K562 (cell line): ENCODE measurements at regions not wholly inside any gene's neighbourhood (a gene's known extent, or its start where the extent isn't known, plus 50 kb on each side); places are given as distances from the start of the nearest gene placed in this dataset.

Experiments
- ATAC-seq: fragments of 200-7000 bp; cut with Tn5 transposase; 3 replicates; pipeline ENCODE4 v1.9.1; 2020; ENCODE audit warnings: moderate library complexity
- BruUV-seq: library from RNA; stranded (reverse); fragments of 400-500 nt; replicated peaks from 2 replicates; lab custom pipeline; 2021; lab: Mats Ljungman, UMichigan
- CTCF ChIA-PET: fragments of 300-600 bp; formaldehyde crosslinking; extraction: SDS; loops from one replicate; lab custom pipeline; 2021; ENCODE audit warnings: low intra/inter-chr PET ratio; lab: Yijun Ruan, JAX
- POLR2A ChIA-PET: fragments of 300-600, 350-650 bp; sonication (Branson Sonifier 250); formaldehyde crosslinking; extraction: SDS; loops from one replicate; lab custom pipeline; 2021; ENCODE audit warnings: antibody characterized with exemption, inconsistent platforms; lab: Yijun Ruan, JAX
- DNase-seq, 4 experiments: peaks; one replicate each; pipeline versions ENCODE4 v3.0.0 to v3.0.0-alpha.2; 2011 to 2018; ENCODE audit warnings: low spot score in 3 of 4, mixed read lengths in 3 of 4; ENCODE audit errors: extremely low read depth in 1 of 4
- FAIRE-seq: peaks from 2 replicates; lab custom pipeline; 2011; peaks lifted over from hg19 to GRCh38; lab: Jason Lieb, UNC
- H2AFZ ChIP-seq: 2 replicates; pipeline ENCODE4 v1.6.0; 2011; ENCODE audit warnings: low read depth, low read length, control low read depth, inconsistent platforms
- H3K27ac ChIP-seq: fragments of 200-600 bp; 3 replicates; pipeline ENCODE4 v1.8.0; 2011; ENCODE audit warnings: low read depth, mild to moderate bottlenecking, control low read depth, inconsistent platforms, low read length, moderate library complexity, mixed read lengths; ENCODE audit errors: extremely low read depth
- H3K27me3 ChIP-seq, 2 experiments: fragments of 300-600 bp in 1 of 2; 2 replicates in 1 of 2; 3 replicates in 1 of 2; pipeline versions ENCODE4 v1.6.0 to v1.8.0; 2011; ENCODE audit warnings: inconsistent platforms in 2 of 2, low read length in 2 of 2, mild to moderate bottlenecking in 1 of 2, mixed read lengths in 1 of 2, moderate library complexity in 1 of 2; ENCODE audit not compliant: control insufficient read depth in 2 of 2, insufficient read depth in 2 of 2
- H3K36me3 ChIP-seq: fragments of 300-600 bp; 3 replicates; pipeline ENCODE4 v1.8.0; 2011; ENCODE audit warnings: mild to moderate bottlenecking, low read length, inconsistent platforms; ENCODE audit not compliant: control insufficient read depth, insufficient read depth
- H3K4me1 ChIP-seq, 2 experiments: fragments of 200-600 bp in 1 of 2; replicated peaks in 1 of 2; 2 replicates in 1 of 2; 3 replicates in 1 of 2; pipeline versions ENCODE4 v1.5.1 to v1.8.0; 2011; ENCODE audit warnings: inconsistent platforms in 2 of 2, low read length in 2 of 2, mild to moderate bottlenecking in 1 of 2, mixed read lengths in 1 of 2, moderate library complexity in 1 of 2; ENCODE audit not compliant: control insufficient read depth in 2 of 2, insufficient read depth in 2 of 2
- H3K4me2 ChIP-seq: 2 replicates; pipeline ENCODE4 v1.6.1; 2011; ENCODE audit warnings: low read length, control low read depth, inconsistent platforms, mixed read lengths; ENCODE audit not compliant: insufficient read depth
- H3K4me3 ChIP-seq: fragments of 200-600 bp; sonication (generic), shearing (Covaris generic); 2 replicates; pipeline ENCODE4 v1.5.1; 2016; ENCODE audit warnings: control low read depth, inconsistent platforms
- H3K79me2 ChIP-seq: fragments of 200-600 bp; 3 replicates; pipeline ENCODE4 v1.8.0; 2011; ENCODE audit warnings: low read length, inconsistent platforms; ENCODE audit not compliant: control insufficient read depth, insufficient read depth
- H3K9ac ChIP-seq, 2 experiments: 2 replicates each; pipeline versions ENCODE4 v1.6.0 to v1.6.1; 2011; ENCODE audit warnings: low read depth in 2 of 2, low read length in 2 of 2, control low read depth in 1 of 2, inconsistent platforms in 1 of 2, mild to moderate bottlenecking in 1 of 2, mixed read lengths in 1 of 2; ENCODE audit not compliant: insufficient read depth in 1 of 2
- H3K9me1 ChIP-seq: one replicate; pipeline ENCODE4 v1.6.0; 2011; ENCODE audit warnings: inconsistent platforms, mild to moderate bottlenecking, low read length, moderate library complexity; ENCODE audit not compliant: control insufficient read depth, insufficient read depth
- H3K9me3 ChIP-seq: replicated peaks from 2 replicates; pipeline ENCODE4 v1.5.1; 2011; ENCODE audit warnings: low read depth, low read length, inconsistent platforms; ENCODE audit not compliant: control insufficient read depth, insufficient read depth
- H4K20me1 ChIP-seq: replicated peaks from 2 replicates; pipeline ENCODE4 v1.6.1; 2011; ENCODE audit warnings: low read length, inconsistent platforms, mixed read lengths; ENCODE audit not compliant: control insufficient read depth, insufficient read depth
- ELF2 ChIP-seq: fragments of 250-450 bp; sonication (Bioruptor Pico); IDR thresholded peaks from 2 replicates; pipeline ENCODE4 v1.5.0; 2021; ENCODE audit warnings: mild to moderate bottlenecking
- ETV6 ChIP-seq, 3 experiments: fragments of 150-350 bp in 1 of 3; sonication (generic) in 1 of 3; formaldehyde crosslinking in 1 of 3; IDR thresholded peaks; 2 replicates each; pipeline versions ENCODE4 v1.6.1 to v1.8.0; 2014 to 2022; ENCODE audit warnings: borderline replicate concordance in 2 of 3, low read depth in 2 of 3, antibody characterized with exemption in 1 of 3, low read length in 1 of 3, mild to moderate bottlenecking in 1 of 3, missing genetic modification reagents in 1 of 3
- GABPA ChIP-seq: fragments of 200-800 bp; sonication (Bioruptor generic); conservative IDR thresholded peaks from 2 replicates; pipeline ENCODE4 v1.6.1; 2016; ENCODE audit warnings: low read depth, missing genetic modification characterization, missing compliant biosample characterization
- HEY1 ChIP-seq: fragments of 250-450 bp; sonication (Bioruptor Pico); IDR thresholded peaks from 2 replicates; pipeline ENCODE4 v1.5.0; 2020; ENCODE audit warnings: mild to moderate bottlenecking, moderate library complexity, borderline replicate concordance
- L3MBTL2 ChIP-seq: fragments of 450-650 bp; IDR thresholded peaks from 2 replicates; pipeline ENCODE4 v1.6.1; 2016; ENCODE audit warnings: mild to moderate bottlenecking, moderate library complexity
- MAZ ChIP-seq, 2 experiments: fragments of 450-650 bp in 1 of 2; sonication (generic) in 1 of 2; formaldehyde crosslinking; IDR thresholded peaks in 1 of 2; conservative IDR thresholded peaks in 1 of 2; 2 replicates each; pipeline versions ENCODE4 v1.4.0 to v1.5.0; 2020; ENCODE audit warnings: mild to moderate bottlenecking in 1 of 2, missing genetic modification reagents in 1 of 2
- RBFOX2 ChIP-seq: fragments of 200-400 bp; formaldehyde crosslinking; IDR thresholded peaks from 2 replicates; pipeline ENCODE4 v1.6.1; 2017; ENCODE audit warnings: low read depth, mild to moderate bottlenecking, low read length, moderate library complexity
- SPI1 ChIP-seq: IDR thresholded peaks from 2 replicates; pipeline ENCODE4 v1.6.1; 2011; ENCODE audit warnings: low read depth, low read length, control low read depth, borderline replicate concordance
- SRSF7 ChIP-seq: fragments of 200-400 bp; formaldehyde crosslinking; optimal IDR thresholded peaks from 2 replicates; pipeline ENCODE3; 2017; ENCODE audit warnings: mild to moderate bottlenecking, low read depth, low read length
- ZBTB1 ChIP-seq: sonication (generic); formaldehyde crosslinking; IDR thresholded peaks from 2 replicates; pipeline ENCODE4 v1.8.1; 2023; ENCODE audit warnings: missing genetic modification reagents, low read depth, mild to moderate bottlenecking, borderline replicate concordance
- ZNF175 ChIP-seq: fragments of 200-800 bp; sonication (Bioruptor generic); IDR thresholded peaks from 2 replicates; pipeline ENCODE4 v1.6.1; 2016; ENCODE audit warnings: low read depth, mild to moderate bottlenecking, missing genetic modification characterization, missing compliant biosample characterization
- WGBS: fragments of 100-300 bp; shearing (Covaris generic); methylation state at CpG from one replicate; pipeline ENCODE4 v1.1.6; 2016; ENCODE audit warnings: low coverage, mixed read lengths; ENCODE audit not compliant: insufficient coverage; ENCODE audit errors: missing lambda C conversion rate; 5-methylcytosine and 5-hydroxymethylcytosine counted together
- in situ Hi-C: fragments of 300-500 bp; cut with MboI; formaldehyde crosslinking; loops from 4 replicates; pipeline ENCODE4 v1.15.0; 2018; ENCODE audit warnings: inconsistent platforms, mixed read lengths
- intact Hi-C: fragments of 100-400 bp; cut with micrococcal nuclease; formaldehyde crosslinking; loops from 2 replicates; pipeline ENCODE4 v1.14.2; 2022
- TF ChIP-seq, protein P1 (sequence below): sonication (generic); formaldehyde crosslinking; IDR thresholded peaks from 2 replicates; pipeline ENCODE4 v1.4.0; 2020; ENCODE audit warnings: mild to moderate bottlenecking, missing genetic modification reagents
- TF ChIP-seq, protein P2 (sequence below): IDR thresholded peaks from 2 replicates; pipeline ENCODE4 v1.6.1; 2011; ENCODE audit not compliant: insufficient read length; ENCODE audit errors: extremely low read depth
- TF ChIP-seq, protein P3 (sequence below), 2 experiments: IDR thresholded peaks; 2 replicates each; pipeline ENCODE4 v1.6.1; 2011; ENCODE audit warnings: borderline replicate concordance in 1 of 2, control low read depth in 1 of 2, low read depth in 1 of 2, low read length in 1 of 2, mild to moderate bottlenecking in 1 of 2, mixed read lengths in 1 of 2, moderate library complexity in 1 of 2; ENCODE audit not compliant: insufficient read depth in 1 of 2, insufficient read length in 1 of 2, poor library complexity in 1 of 2, severe bottlenecking in 1 of 2; ENCODE audit errors: extremely low read depth in 1 of 2

DNA sequence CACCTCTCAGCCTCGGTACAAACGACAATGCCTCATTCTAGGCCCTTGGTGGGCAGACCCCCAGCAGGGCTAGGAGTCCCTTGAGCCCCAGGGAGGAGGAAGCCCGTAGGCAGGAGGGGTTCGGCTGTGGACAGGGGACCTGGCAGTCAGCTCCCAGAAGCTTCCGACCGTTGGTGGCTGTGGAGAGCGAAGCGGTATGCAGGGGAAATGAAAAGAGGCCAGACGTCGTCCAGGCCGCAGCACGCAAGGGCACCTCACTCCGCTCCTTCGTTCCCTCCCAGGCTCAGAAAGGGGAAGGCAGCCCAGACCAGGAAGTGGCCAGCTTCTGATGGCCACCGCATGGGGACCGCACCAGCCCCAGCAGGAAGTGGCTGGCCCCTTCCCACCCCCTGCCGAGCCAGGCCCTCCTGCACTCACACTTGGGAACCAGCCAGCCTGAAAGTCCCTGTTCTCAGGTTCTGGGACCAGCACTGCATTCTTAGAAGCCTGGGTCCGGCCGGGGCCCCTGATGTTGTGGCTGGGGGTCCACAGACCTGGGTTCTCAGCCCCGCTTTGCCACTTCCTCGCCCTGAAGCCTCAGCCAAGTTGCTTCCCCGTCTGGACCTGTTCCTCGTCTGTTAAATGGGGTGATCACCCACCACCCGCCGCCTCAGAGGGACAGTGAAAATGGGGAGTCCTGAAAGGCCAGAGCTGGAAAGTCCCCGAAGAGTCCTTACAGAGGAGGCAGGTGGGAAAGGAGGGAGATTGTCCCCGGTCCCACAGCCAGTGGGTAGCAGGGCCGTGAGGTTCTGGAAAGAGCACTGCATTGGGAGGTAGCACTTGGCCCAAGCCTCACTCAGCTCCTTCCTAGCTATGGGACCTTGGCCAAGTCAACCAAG lies 104.0 kb upstream of the RUNX3 start:
- 27% methylated on average over 26 of the region's 28 CpGs for WGBS
- FAIRE-seq (no peak), ATAC-seq (peak; percentile 39), DNase-seq (no peak)
- Histone ChIP-seq H2AFZ (peak overlapping the region; percentile 23; the same call in 1 of the 2 replicates), H3K27me3 (peaks cover 12 to 58% of the 10 kb centered on the region in 2 experiments), H3K4me3 (no peak overlapping the region), H3K36me3 (no peaks in the 10 kb centered on the region), H3K4me2 (no peak overlapping the region), H4K20me1 (peaks cover 6% of the 10 kb centered on the region; the same call in 1 of the 2 replicates), H3K27ac (no peak overlapping the region), H3K9me3 (no peaks in the 10 kb centered on the region), H3K9ac (0 out of 4 replicates have a peak overlapping the region, but pooled peaks of 1 of the 2 experiments have one; percentile 31), H3K4me1 (peaks cover 0 to 7% of the 10 kb centered on the region in 2 experiments; a peak in 2 of 5 replicates), H3K9me1 (no peaks in the 10 kb centered on the region), H3K79me2 (no peaks in the 10 kb centered on the region)
- ChIA-PET POLR2A (interaction anchor here (0.9 kb wide), 1 partner anchor 23 kb away, joined by 3 read pairs; no protein-coding TSS in a partner anchor), CTCF (interaction anchor here (0.6 kb wide), 1 partner anchor 363 kb away, joined by 5 read pairs; no protein-coding TSS in a partner anchor)
- no TSS peak for BruUV-seq
- intact Hi-C loops (no loop called here), in situ Hi-C loops (no loop called here)
- TF ChIP-seq HEY1 (CRISPR knock-in tag) (no peak), GABPA (tag) (peak; percentile 71), RBFOX2 (no peak), ELF2 (CRISPR knock-in tag) (no peak), ETV6 (IDR thresholded peaks at IDR 0.05; ENCODE audit: borderline replicate concordance in 1 of 2, low read depth in 2 of 2, low read length in 1 of 2) (peak in 1 of 2 experiments; percentile 63; a peak in 1 of 4 replicates), ETV6 (CRISPR knock-in tag; IDR thresholded peaks at IDR 0.05; ENCODE audit: borderline replicate concordance) (no peak), SRSF7 (no peak), ZBTB1 (0 out of 2 replicates have a peak, but pooled peaks have one; percentile 15), ZNF175 (CRISPR knock-in tag) (0 out of 2 replicates have a peak, but pooled peaks have one; percentile 49), L3MBTL2 (peak; percentile 77), SPI1 (peak; percentile 78; the same call in 1 of the 2 replicates), MAZ (CRISPR knock-in tag; conservative IDR thresholded peaks at IDR 0.05 in 1 of 2, IDR thresholded peaks at IDR 0.05 in 1 of 2) (0 out of 4 replicates have a peak, but pooled peaks of 1 of the 2 experiments have one; percentile 30)
- TF ChIP-seq, protein P1, sequence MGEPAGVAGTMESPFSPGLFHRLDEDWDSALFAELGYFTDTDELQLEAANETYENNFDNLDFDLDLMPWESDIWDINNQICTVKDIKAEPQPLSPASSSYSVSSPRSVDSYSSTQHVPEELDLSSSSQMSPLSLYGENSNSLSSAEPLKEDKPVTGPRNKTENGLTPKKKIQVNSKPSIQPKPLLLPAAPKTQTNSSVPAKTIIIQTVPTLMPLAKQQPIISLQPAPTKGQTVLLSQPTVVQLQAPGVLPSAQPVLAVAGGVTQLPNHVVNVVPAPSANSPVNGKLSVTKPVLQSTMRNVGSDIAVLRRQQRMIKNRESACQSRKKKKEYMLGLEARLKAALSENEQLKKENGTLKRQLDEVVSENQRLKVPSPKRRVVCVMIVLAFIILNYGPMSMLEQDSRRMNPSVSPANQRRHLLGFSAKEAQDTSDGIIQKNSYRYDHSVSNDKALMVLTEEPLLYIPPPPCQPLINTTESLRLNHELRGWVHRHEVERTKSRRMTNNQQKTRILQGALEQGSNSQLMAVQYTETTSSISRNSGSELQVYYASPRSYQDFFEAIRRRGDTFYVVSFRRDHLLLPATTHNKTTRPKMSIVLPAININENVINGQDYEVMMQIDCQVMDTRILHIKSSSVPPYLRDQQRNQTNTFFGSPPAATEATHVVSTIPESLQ, result no peak
- TF ChIP-seq, protein P2, sequence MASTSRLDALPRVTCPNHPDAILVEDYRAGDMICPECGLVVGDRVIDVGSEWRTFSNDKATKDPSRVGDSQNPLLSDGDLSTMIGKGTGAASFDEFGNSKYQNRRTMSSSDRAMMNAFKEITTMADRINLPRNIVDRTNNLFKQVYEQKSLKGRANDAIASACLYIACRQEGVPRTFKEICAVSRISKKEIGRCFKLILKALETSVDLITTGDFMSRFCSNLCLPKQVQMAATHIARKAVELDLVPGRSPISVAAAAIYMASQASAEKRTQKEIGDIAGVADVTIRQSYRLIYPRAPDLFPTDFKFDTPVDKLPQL, result no peak
- TF ChIP-seq, protein P3, sequence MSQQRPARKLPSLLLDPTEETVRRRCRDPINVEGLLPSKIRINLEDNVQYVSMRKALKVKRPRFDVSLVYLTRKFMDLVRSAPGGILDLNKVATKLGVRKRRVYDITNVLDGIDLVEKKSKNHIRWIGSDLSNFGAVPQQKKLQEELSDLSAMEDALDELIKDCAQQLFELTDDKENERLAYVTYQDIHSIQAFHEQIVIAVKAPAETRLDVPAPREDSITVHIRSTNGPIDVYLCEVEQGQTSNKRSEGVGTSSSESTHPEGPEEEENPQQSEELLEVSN (IDR thresholded peaks at IDR 0.05; ENCODE audit: borderline replicate concordance in 1 of 2, extremely low read depth in 1 of 2, insufficient read depth in 1 of 2, insufficient read length in 1 of 2, low read depth in 1 of 2, low read length in 1 of 2, poor library complexity in 1 of 2, severe bottlenecking in 1 of 2), result peak in 1 of 2 experiments; percentile 63
